NCI-H2171 (cell line): ENCODE measurements at regions not wholly inside any gene's neighbourhood (a gene's known extent, or its start where the extent isn't known, plus 50 kb on each side); places are given as distances from the start of the nearest gene placed in this dataset.
"Not testable (repeated sequence)": the region's sequence is repeated elsewhere in the genome, so short reads cannot be mapped to it uniquely, and the experiment has no call there.

Experiments used
- DNase-seq: peaks from one replicate; lab custom pipeline; 2025; lab: John Stamatoyannopoulos, UW

- no peak for DNase-seq
These were observed 188.4 kb downstream of the SATB1 start for GRCh38 chr3:18236726-18237125.

GRCh38 chr3:18234717-18235335, 190.3 kb downstream of the SATB1 start:
- no peak for DNase-seq

GRCh38 chr3:18233987-18234716, 191.0 kb downstream of the SATB1 start:
- no peak for DNase-seq

- no peak for DNase-seq
These were observed 192.8 kb downstream of the SATB1 start for GRCh38 chr3:18232317-18232716.

- DNase-seq: no peak
These were observed 197.1 kb downstream of the SATB1 start for GRCh38 chr3:18228060-18228459.

GRCh38 chr3:18225709-18226108, 199.4 kb downstream of the SATB1 start:
- no peak for DNase-seq

GRCh38 chr3:18224426-18224825, 200.7 kb downstream of the SATB1 start:
- DNase-seq: no peak

GRCh38 chr3:18223974-18224373, 201.2 kb downstream of the SATB1 start:
- DNase-seq: no peak

GRCh38 chr3:18223571-18223970, 201.6 kb downstream of the SATB1 start:
- DNase-seq: no peak

- no peak for DNase-seq
These were observed 202.5 kb downstream of the SATB1 start for GRCh38 chr3:18222686-18223085.

- DNase-seq: no peak
These were observed 207.5 kb downstream of the SATB1 start for GRCh38 chr3:18217507-18218174.

- no peak for DNase-seq
These were observed 208.1 kb downstream of the SATB1 start for GRCh38 chr3:18216996-18217395.

GRCh38 chr3:18215639-18216038, 209.5 kb downstream of the SATB1 start:
- no peak for DNase-seq

GRCh38 chr3:18211116-18211515, 214.0 kb downstream of the SATB1 start:
- no peak for DNase-seq

GRCh38 chr3:18208856-18209255, 216.3 kb downstream of the SATB1 start:
- DNase-seq: no peak

- DNase-seq: no peak
These were observed 217.0 kb downstream of the SATB1 start for GRCh38 chr3:18208091-18208490.

GRCh38 chr3:18207226-18207625, 217.9 kb downstream of the SATB1 start:
- no peak for DNase-seq

- DNase-seq: not testable (repeated sequence)
These were observed 219.4 kb downstream of the SATB1 start for GRCh38 chr3:18205701-18206100.

GRCh38 chr3:18201315-18201714, 223.8 kb downstream of the SATB1 start:
- DNase-seq: no peak

GRCh38 chr3:18199757-18200156, 225.4 kb downstream of the SATB1 start:
- DNase-seq: no peak

- DNase-seq: no peak
These were observed 229.3 kb downstream of the SATB1 start for GRCh38 chr3:18195836-18196235.

GRCh38 chr3:18194431-18194830, 230.7 kb downstream of the SATB1 start:
- DNase-seq: no peak

- no peak for DNase-seq
These were observed 234.5 kb downstream of the SATB1 start for GRCh38 chr3:18190646-18191045.
